GM18511 (cell line): ENCODE measurements at regions not wholly inside any gene's neighbourhood (a gene's known extent, or its start where the extent isn't known, plus 50 kb on each side); places are given as distances from the start of the nearest gene placed in this dataset.
A peak's percentile ranks its signal among the peaks of the same experiment; 100 is the strongest.
"Not testable (repeated sequence)": the region's sequence is repeated elsewhere in the genome, so short reads cannot be mapped to it uniquely, and the experiment has no call there.

Experiments
- ATAC-seq: cut with Tn5 transposase; IDR thresholded peaks from one replicate; pipeline ENCODE4 v1.9.1; 2021; ENCODE audit warnings: mild to moderate bottlenecking, moderate library complexity; ENCODE audit not compliant: unreplicated experiment

DNA sequence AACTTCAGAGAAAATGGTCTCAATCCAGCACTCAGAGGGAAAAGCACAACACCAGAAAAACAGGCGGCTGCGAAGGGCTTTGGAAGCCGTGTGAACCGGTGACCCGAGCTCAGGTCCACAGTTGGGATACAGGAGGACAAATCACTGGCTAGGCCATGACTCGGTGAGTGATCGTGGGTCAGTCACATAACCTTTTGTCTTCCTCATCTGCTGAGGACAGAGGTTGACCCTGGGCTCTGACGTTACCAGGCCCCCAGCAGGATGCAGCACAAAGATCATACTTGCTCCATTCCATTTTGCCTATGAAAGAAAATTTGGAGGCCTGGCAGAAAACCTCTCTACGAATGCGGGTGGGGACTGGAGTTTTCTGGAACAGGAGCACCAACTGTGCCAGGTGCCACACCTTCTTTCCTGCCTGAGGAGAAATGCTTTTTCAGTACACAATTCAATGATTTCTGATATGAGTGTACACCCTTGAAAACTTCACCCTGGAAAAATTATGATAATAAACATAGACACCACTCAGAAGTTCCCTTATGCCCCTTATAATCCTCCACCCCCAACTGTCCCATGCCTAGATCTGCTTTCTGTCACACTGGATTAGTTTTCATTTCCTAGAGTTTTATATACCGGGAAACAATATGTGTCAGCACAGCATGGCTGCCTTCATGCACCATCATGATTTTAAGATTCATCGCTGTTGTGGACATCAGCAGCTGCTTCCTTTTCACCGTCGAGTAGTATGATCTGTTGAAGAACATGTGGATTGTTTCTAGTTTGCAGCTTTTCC is 85.3 kb upstream of the RALGAPA2 start:
- ATAC-seq = no peak

DNA sequence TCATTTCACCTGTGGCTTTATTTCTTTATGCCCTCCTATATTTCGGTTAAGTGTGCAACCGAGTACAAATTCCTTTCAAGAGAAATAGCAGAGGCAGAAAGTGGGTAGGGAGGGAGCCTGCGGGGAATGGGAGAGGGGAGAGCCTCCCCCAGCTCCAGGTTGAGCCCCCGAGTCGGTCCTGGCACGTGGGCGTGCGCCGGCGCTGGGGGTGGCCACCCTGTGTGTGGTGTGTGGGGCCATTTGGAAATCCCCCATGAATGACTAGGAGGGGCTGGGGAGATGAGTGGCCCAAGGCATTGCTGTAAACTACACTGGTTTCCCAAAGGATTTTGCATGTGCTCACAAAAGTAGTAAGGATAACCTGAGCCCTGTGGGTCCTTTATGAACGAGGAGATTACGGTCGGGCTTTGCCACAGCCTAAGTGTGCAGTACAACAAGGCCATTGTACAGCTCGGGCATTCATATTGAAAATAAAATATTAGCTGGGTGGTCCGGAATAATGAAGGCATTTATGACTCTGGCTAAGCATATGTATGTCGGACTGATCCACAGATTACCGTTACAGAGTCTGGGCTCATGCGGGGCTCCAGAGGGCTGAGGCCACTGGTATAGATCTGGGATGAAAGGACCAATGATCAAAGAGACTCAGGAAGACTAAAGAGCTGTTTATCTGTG is 84.5 kb upstream of the RALGAPA2 start:
- no peak for ATAC-seq

- no peak for ATAC-seq
Observed at GRCh38 chr20:20795721-20796120, 83.3 kb upstream of the RALGAPA2 start.

DNA sequence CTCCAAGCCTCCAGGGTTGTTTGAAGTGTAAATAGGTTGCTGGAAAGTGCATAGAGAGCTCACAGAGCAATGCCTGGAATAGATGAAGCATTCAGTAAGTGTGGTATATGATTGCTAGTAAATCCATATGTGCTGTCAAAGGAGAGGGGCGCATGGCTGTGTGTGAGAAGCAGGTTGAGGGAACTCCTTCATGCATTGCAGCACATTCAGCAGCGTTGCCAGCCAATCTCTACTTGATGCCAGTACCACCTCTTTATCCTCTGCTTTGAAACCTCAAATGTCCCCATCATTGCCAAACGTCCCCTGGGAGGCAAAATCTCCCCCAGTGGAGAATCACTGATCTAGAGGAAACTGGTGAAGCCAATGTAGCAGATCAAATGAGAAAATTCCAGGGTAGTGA is 82.7 kb upstream of the RALGAPA2 start:
- ATAC-seq = no peak

- no peak for ATAC-seq
Observed at GRCh38 chr20:20793591-20793990, 81.1 kb upstream of the RALGAPA2 start.

- no peak for ATAC-seq
Observed at GRCh38 chr20:20791664-20792568, 79.5 kb upstream of the RALGAPA2 start.

GRCh38 chr20:20788308-20788707 is 75.9 kb upstream of the RALGAPA2 start:
- no peak for ATAC-seq

DNA sequence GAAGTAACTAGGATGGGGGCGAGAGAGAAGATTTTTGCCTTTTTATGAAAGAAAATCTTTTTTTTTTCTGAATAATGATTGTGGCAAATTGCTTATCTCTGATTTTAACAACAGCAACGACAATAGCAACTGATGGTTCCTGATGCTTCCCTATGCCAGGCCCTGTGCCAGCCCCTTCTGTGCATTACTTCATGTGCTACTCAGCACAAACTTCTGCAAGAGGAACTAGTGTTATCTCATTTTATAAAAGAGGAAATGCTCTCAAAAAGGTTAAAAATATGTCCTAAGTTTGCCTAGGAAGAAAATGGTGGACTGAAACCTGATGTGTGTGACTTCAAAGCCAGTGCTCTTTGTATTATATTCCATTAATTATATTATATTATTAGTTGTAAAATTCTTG is 74.0 kb upstream of the RALGAPA2 start:
- ATAC-seq = no peak

- ATAC-seq = no peak
Observed at GRCh38 chr20:20785226-20785625, 72.8 kb upstream of the RALGAPA2 start.

DNA sequence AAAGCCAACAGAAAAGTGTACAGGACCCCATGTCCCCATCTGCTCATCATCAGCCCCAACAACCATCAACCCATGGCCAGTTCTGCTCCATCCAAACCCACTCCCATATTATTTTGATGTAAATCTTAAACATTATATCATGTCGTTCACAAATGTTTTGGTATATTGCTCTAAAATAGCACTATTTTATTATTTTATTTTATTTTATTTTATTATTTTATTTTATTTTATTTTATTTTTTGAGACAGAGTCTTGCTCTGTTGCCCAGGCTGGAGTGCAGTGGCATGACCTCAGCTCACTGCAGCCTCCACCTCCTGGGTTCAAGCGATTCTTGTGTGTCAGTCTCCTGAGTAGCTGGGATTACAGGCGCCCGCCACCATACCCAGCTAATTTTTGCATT is 72.0 kb upstream of the RALGAPA2 start:
- not testable (repeated sequence) for ATAC-seq

DNA sequence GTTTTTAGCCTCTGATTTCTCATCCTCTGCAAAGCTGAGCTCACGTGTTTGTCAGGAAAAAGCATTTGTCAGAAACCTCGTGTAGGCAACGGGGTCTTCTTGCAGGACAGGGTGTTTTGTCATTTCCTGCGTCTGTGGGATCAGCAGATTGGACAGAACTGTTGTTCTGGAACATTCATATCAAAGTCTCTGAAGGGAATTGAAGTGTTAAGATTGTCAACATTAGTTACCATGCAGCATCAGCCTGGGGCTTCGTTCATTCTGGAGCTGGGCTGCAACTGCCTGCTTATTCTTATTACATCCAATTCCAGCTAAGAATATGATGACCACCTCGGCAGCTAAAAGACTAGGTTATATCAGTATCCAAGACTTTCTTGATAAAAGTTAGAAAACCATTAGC is 71.0 kb upstream of the RALGAPA2 start:
- no peak for ATAC-seq

DNA sequence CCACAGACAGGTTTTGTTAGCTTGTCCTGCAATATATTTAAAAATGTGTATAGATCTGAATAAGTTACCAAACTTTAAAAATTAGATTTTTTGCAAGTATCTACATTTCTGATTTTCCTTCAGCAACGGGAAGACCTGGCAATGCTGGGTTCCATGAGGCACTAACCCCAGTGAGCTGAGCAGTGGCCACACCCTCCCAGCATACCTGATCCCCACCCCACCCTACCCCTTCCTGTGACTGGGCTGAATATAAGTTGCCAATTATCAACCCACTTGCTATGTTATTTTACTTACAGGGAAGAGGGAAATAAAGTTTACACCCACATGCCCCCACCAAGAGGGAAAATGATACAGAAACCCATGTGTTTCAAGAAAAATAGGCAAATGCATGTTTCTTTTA is 70.3 kb upstream of the RALGAPA2 start:
- no peak for ATAC-seq

GRCh38 chr20:20782231-20782630 is 69.8 kb upstream of the RALGAPA2 start:
- ATAC-seq = no peak

DNA sequence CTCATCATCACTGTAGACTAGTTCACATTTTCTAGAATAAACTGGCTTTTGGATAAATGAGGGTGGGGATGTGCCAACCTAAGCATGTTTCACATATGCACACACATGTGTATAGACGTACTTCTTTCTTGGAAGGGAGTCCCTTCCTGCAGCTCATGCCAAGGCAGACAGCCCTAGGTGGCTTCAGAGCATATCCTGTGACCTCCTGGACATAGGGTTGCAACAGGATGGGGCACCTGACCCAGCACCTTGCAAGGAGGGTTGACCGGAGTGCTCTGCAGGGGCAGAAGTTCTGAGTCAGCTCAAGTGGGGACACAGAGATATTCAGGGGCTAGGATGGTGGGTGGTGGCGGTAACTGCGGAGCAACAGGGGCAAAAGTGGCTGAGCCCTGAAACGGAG is 68.6 kb upstream of the RALGAPA2 start:
- ATAC-seq = no peak

DNA sequence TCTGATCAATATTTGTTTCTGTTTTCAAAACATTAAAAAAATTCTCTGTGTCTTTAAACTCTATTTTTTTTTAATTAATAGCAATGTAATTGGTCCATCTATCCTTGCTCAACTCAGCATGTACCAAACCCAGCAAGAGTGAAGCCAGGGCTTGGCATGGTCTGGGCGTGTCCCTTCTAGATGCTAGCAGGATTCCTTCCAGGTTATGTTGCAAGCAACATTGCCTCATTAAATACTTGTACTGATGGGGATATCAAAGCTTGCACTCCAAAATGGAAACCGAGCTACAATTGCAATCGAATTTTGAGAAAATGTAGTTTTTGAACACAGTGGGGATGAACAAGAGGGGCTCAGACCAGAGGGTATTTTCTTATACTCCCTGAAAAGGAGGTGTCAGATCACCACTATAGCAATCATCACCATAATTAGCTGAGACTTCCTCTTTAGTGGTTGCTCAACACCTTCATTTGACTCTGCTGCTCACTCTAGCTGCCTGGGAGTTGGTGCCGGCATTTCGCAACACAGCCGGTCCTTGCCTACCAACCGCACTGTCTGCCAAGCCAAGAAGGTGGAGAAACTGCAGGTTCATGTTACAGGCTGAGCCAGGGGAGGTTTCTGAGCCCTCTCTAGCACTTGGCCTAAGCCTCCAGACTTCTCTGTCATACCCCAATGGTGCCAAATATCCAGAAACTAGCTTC is 67.8 kb upstream of the RALGAPA2 start:
- ATAC-seq = peak; percentile 96

DNA sequence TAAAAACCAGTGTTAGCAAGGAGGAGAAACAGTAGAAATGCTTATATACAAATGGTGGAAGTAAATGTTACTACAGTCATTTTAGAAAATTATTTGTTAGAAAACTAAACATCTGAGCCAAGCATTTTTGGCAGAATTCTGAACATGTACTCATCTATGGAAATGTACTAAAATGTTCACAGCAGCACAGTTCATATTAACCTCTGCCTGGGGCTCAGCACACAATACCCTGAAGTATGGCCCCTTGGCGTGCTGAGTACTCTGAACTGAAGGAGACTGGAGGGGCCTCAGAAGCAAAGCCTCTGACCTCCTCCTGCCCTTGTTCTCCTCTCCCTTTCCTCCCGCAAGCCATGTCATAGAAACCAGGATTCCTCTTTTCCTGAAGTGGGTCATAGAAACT is 66.2 kb upstream of the RALGAPA2 start:
- no peak for ATAC-seq

DNA sequence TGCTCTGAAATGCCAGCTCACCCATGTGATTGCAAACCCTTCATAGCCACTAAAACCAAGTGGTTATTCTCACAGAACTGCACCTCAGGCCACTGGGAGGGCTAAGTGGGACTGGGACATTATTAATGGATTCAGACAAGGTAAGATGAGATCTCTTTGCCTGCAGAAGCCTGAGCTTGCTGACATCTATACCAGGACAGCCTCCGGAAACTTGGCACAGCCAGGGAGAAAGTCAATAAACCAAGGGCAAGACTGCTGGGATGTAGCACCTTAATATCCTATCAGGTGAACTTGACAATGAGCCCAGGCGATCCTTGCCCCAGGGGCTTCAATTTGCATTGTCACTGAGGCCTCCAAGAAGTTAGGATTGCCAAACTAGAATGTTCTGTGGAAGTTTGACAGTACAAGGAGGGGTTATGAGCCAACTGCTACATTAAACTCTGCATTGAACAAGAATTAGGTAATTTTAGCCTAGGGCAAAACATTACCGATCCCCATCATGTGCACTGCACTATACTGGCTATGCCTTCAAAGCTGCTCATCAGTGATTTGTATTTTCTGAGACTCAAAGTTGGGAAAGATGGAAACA is 60.1 kb upstream of the RALGAPA2 start:
- ATAC-seq = no peak

DNA sequence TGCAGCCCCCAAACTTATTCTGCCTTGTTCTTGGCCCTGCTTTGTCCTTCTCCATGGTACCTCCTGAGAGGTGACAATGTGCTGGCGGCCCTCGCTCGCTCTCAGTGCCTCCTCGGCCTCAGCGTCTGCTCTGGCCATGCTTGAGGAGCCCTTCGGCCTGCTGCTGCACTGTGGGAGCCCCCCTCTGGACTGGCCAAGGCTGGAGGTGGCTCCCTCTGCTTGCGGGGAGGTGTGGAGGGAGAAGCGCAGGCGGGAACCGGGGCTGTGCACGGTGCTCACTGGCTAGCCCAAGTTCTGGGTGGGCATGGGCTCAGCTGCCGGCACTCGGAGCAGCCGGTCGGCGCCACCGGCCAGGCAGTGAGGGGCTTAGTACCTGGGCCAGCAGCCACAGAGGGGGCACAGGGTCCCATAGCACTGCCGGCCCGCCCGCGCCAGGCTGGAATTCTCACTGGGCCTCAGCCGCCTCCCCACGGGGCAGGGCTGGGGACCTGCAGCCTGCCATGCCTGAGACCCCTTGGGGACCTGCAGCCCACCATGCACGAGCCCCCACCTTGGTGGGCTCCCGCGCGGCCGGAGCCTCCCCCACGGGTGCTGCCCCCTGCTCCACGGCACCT is 55.9 kb upstream of the RALGAPA2 start:
- no peak for ATAC-seq

- no peak for ATAC-seq
Observed at GRCh38 chr20:20765696-20766365, 53.4 kb upstream of the RALGAPA2 start.

GRCh38 chr20:20763650-20764049 is 51.2 kb upstream of the RALGAPA2 start:
- ATAC-seq = no peak
